Neural progenitor cell (in vitro differentiated cells): ENCODE measurements at regions not wholly inside any gene's neighbourhood (a gene's known extent, or its start where the extent isn't known, plus 50 kb on each side); places are given as distances from the start of the nearest gene placed in this dataset.

ENCODE experiments used
- CTCF ChIP-seq: fragments of 200-600 bp; sonication (generic); IDR thresholded peaks from 2 replicates; pipeline ENCODE4 v1.5.1; 2017; ENCODE audit warnings: antibody characterized with exemption, mild to moderate bottlenecking
- EZH2 ChIP-seq: fragments of 200-600 bp; sonication (generic); IDR thresholded peaks from 2 replicates; pipeline ENCODE4 v1.6.1; 2017; ENCODE audit warnings: antibody characterized with exemption, mild to moderate bottlenecking, moderate library complexity
- EZH2phosphoT487 ChIP-seq: fragments of 200-600 bp; sonication (generic); IDR thresholded peaks from 2 replicates; pipeline ENCODE4 v1.6.1; 2017; ENCODE audit warnings: antibody characterized with exemption

GRCh38 chr14:84040101-84040500, 1489.8 kb upstream of the FLRT2 start:
- TF ChIP-seq CTCF (no peak), EZH2phosphoT487 (no peak), EZH2 (no peak)
